ENCODE measurements at regions not wholly inside any gene's neighbourhood (a gene's known extent, or its start where the extent isn't known, plus 50 kb on each side); places are given as distances from the start of the nearest gene placed in this dataset.
"Not testable (repeated sequence)": the region's sequence is repeated elsewhere in the genome, so short reads cannot be mapped to it uniquely, and the experiment has no call there.

GRCh38 chr6:169913745-169914144 is 162.3 kb downstream of the ERMARD start:
- H3K9me3 ChIP-seq (ENCODE audit: control extremely low read depth in 1 of 5, control insufficient read depth in 4 of 5, insufficient read depth in 2 of 5, low read depth in 1 of 5, low read length in 4 of 5); DNase-seq; CTCF ChIA-PET; H3K36me3 ChIP-seq (ENCODE audit: control insufficient read depth in 4 of 4, insufficient read depth in 4 of 4, low read length in 3 of 4); H3K27me3 ChIP-seq (replicated peaks in 2 of 5; ENCODE audit: control insufficient read depth in 4 of 5, insufficient read depth in 5 of 5, low read length in 4 of 5); H3K4me1 ChIP-seq (ENCODE audit: control extremely low read depth in 1 of 4, control insufficient read depth in 4 of 4, insufficient read depth in 4 of 4, low read length in 3 of 4); H3K27ac ChIP-seq (ENCODE audit: insufficient read depth in 1 of 2, low read depth in 1 of 2, low read length in 2 of 2, poor library complexity in 1 of 2, severe bottlenecking in 2 of 2); H3K4me3 ChIP-seq (ENCODE audit: control insufficient read depth in 1 of 7, extremely low read depth in 1 of 7, insufficient read depth in 4 of 7, low read depth in 2 of 7, low read length in 6 of 7): not testable (repeated sequence)
- WGBS (ENCODE audit: insufficient coverage), result no CpG with 5 or more reads among the region's 3 CpGs
- POLR2A ChIA-PET, result interaction anchor here (0.6 kb wide), 1 partner anchor 36 kb away, joined by 3 read pairs; no protein-coding TSS in a partner anchor

- DNase-seq, result peak in 2 of 3 donors; percentile 78
- Histone ChIP-seq H3K9me3 (ENCODE audit: control extremely low read depth in 1 of 5, control insufficient read depth in 4 of 5, insufficient read depth in 2 of 5, low read depth in 1 of 5, low read length in 4 of 5) (no peaks in the 10 kb centered on the region), H3K4me3 (ENCODE audit: control insufficient read depth in 1 of 7, extremely low read depth in 1 of 7, insufficient read depth in 4 of 7, low read depth in 2 of 7, low read length in 6 of 7) (no peak overlapping the region), H3K4me1 (ENCODE audit: control extremely low read depth in 1 of 4, control insufficient read depth in 4 of 4, insufficient read depth in 4 of 4, low read length in 3 of 4) (peaks cover 3 to 9% (median 7%) of the 10 kb centered on the region in 4 experiments), H3K27me3 (replicated peaks in 2 of 5; ENCODE audit: control insufficient read depth in 4 of 5, insufficient read depth in 5 of 5, low read length in 4 of 5) (no peaks in the 10 kb centered on the region), H3K27ac (ENCODE audit: insufficient read depth in 1 of 2, low read depth in 1 of 2, low read length in 2 of 2, poor library complexity in 1 of 2, severe bottlenecking in 2 of 2) (no peak overlapping the region), H3K36me3 (ENCODE audit: control insufficient read depth in 4 of 4, insufficient read depth in 4 of 4, low read length in 3 of 4) (no peaks in the 10 kb centered on the region)
- ChIA-PET CTCF (no interaction called here), POLR2A (interaction anchor here (0.6 kb wide), 1 partner anchor 35 kb away, joined by 3 read pairs; no protein-coding TSS in a partner anchor)
- WGBS (ENCODE audit: insufficient coverage), result 83% methylated on average over 2 of the region's 4 CpGs
Observed at GRCh38 chr6:169913096-169913638, 161.7 kb downstream of the ERMARD start.

GRCh38 chr6:169912266-169913095 is 161.1 kb downstream of the ERMARD start:
- Histone ChIP-seq H3K9me3 (ENCODE audit: control extremely low read depth in 1 of 5, control insufficient read depth in 4 of 5, insufficient read depth in 2 of 5, low read depth in 1 of 5, low read length in 4 of 5) (no peaks in the 10 kb centered on the region), H3K4me1 (ENCODE audit: control extremely low read depth in 1 of 4, control insufficient read depth in 4 of 4, insufficient read depth in 4 of 4, low read length in 3 of 4) (peaks cover 3 to 9% (median 7%) of the 10 kb centered on the region in 4 experiments), H3K27me3 (replicated peaks in 2 of 5; ENCODE audit: control insufficient read depth in 4 of 5, insufficient read depth in 5 of 5, low read length in 4 of 5) (no peaks in the 10 kb centered on the region), H3K27ac (ENCODE audit: insufficient read depth in 1 of 2, low read depth in 1 of 2, low read length in 2 of 2, poor library complexity in 1 of 2, severe bottlenecking in 2 of 2) (no peak overlapping the region), H3K4me3 (ENCODE audit: control insufficient read depth in 1 of 7, extremely low read depth in 1 of 7, insufficient read depth in 4 of 7, low read depth in 2 of 7, low read length in 6 of 7) (no peak overlapping the region), H3K36me3 (ENCODE audit: control insufficient read depth in 4 of 4, insufficient read depth in 4 of 4, low read length in 3 of 4) (no peaks in the 10 kb centered on the region)
- ChIA-PET CTCF (no interaction called here), POLR2A (no interaction called here)
- DNase-seq, result peak in 2 of 3 donors; percentile 29 to 34
- WGBS (ENCODE audit: insufficient coverage), result 95% methylated on average over 20 of the region's 21 CpGs

- DNase-seq, result no peak
- Histone ChIP-seq H3K4me3 (ENCODE audit: control insufficient read depth in 1 of 7, extremely low read depth in 1 of 7, insufficient read depth in 4 of 7, low read depth in 2 of 7, low read length in 6 of 7) (no peak overlapping the region), H3K9me3 (ENCODE audit: control extremely low read depth in 1 of 5, control insufficient read depth in 4 of 5, insufficient read depth in 2 of 5, low read depth in 1 of 5, low read length in 4 of 5) (no peaks in the 10 kb centered on the region), H3K4me1 (ENCODE audit: control extremely low read depth in 1 of 4, control insufficient read depth in 4 of 4, insufficient read depth in 4 of 4, low read length in 3 of 4) (peaks cover 3 to 9% (median 7%) of the 10 kb centered on the region in 4 experiments), H3K36me3 (ENCODE audit: control insufficient read depth in 4 of 4, insufficient read depth in 4 of 4, low read length in 3 of 4) (no peaks in the 10 kb centered on the region), H3K27me3 (replicated peaks in 2 of 5; ENCODE audit: control insufficient read depth in 4 of 5, insufficient read depth in 5 of 5, low read length in 4 of 5) (peaks cover 0 to under 1% (median 0%) of the 10 kb centered on the region in 5 experiments), H3K27ac (ENCODE audit: insufficient read depth in 1 of 2, low read depth in 1 of 2, low read length in 2 of 2, poor library complexity in 1 of 2, severe bottlenecking in 2 of 2) (no peak overlapping the region)
- POLR2A ChIA-PET, result no interaction called here
- whole genome bisulfite sequencing (ENCODE audit: insufficient coverage), result 96% methylated on average over 39 of the region's 41 CpGs
- CTCF ChIA-PET, result no interaction called here
Observed at GRCh38 chr6:169911264-169912263, 160.1 kb downstream of the ERMARD start.

- Histone ChIP-seq H3K9me3 (ENCODE audit: control extremely low read depth in 1 of 5, control insufficient read depth in 4 of 5, insufficient read depth in 2 of 5, low read depth in 1 of 5, low read length in 4 of 5) (no peaks in the 10 kb centered on the region), H3K4me3 (ENCODE audit: control insufficient read depth in 1 of 7, extremely low read depth in 1 of 7, insufficient read depth in 4 of 7, low read depth in 2 of 7, low read length in 6 of 7) (no peak overlapping the region), H3K4me1 (ENCODE audit: control extremely low read depth in 1 of 4, control insufficient read depth in 4 of 4, insufficient read depth in 4 of 4, low read length in 3 of 4) (peaks cover 3 to 17% (median 7%) of the 10 kb centered on the region in 4 experiments), H3K27me3 (replicated peaks in 2 of 5; ENCODE audit: control insufficient read depth in 4 of 5, insufficient read depth in 5 of 5, low read length in 4 of 5) (peaks cover 0 to 5% (median 0%) of the 10 kb centered on the region in 5 experiments), H3K27ac (ENCODE audit: insufficient read depth in 1 of 2, low read depth in 1 of 2, low read length in 2 of 2, poor library complexity in 1 of 2, severe bottlenecking in 2 of 2) (no peak overlapping the region), H3K36me3 (ENCODE audit: control insufficient read depth in 4 of 4, insufficient read depth in 4 of 4, low read length in 3 of 4) (no peaks in the 10 kb centered on the region)
- WGBS (ENCODE audit: insufficient coverage), result 82% methylated on average over 5 of the region's 7 CpGs
- POLR2A ChIA-PET, result no interaction called here
- CTCF ChIA-PET, result no interaction called here
- DNase-seq, result no peak
Observed at GRCh38 chr6:169909113-169909512, 157.7 kb downstream of the ERMARD start.

- WGBS (ENCODE audit: insufficient coverage), result 78% methylated on average over 1 of the region's 8 CpGs
- no peaks in the 10 kb centered on the region for H3K9me3 ChIP-seq (ENCODE audit: control extremely low read depth in 1 of 5, control insufficient read depth in 4 of 5, insufficient read depth in 2 of 5, low read depth in 1 of 5, low read length in 4 of 5)
Observed at GRCh38 chr6:169908403-169908933, 157.0 kb downstream of the ERMARD start.

More at GRCh38 chr6:169908403-169908933, 157.0 kb downstream of the ERMARD start:
- Histone ChIP-seq H3K36me3 (ENCODE audit: control insufficient read depth in 4 of 4, insufficient read depth in 4 of 4, low read length in 3 of 4) (no peaks in the 10 kb centered on the region), H3K27me3 (replicated peaks in 2 of 5; ENCODE audit: control insufficient read depth in 4 of 5, insufficient read depth in 5 of 5, low read length in 4 of 5) (peaks cover 0 to 5% (median 0%) of the 10 kb centered on the region in 5 experiments), H3K4me1 (ENCODE audit: control extremely low read depth in 1 of 4, control insufficient read depth in 4 of 4, insufficient read depth in 4 of 4, low read length in 3 of 4) (peaks cover 3 to 15% (median 7%) of the 10 kb centered on the region in 4 experiments), H3K27ac (ENCODE audit: insufficient read depth in 1 of 2, low read depth in 1 of 2, low read length in 2 of 2, poor library complexity in 1 of 2, severe bottlenecking in 2 of 2) (no peak overlapping the region), H3K4me3 (ENCODE audit: control insufficient read depth in 1 of 7, extremely low read depth in 1 of 7, insufficient read depth in 4 of 7, low read depth in 2 of 7, low read length in 6 of 7) (no peak overlapping the region)
- no peak for DNase-seq
- ChIA-PET CTCF (no interaction called here), POLR2A (no interaction called here)
